IPS-NIHi7 (cell line): ENCODE measurements at regions not wholly inside any gene's neighbourhood (a gene's known extent, or its start where the extent isn't known, plus 50 kb on each side); places are given as distances from the start of the nearest gene placed in this dataset.
A peak's percentile ranks its signal among the peaks of the same experiment; 100 is the strongest.

Experiments used
- DNase-seq: peaks from one replicate; pipeline ENCODE4 v3.0.0; 2012; ENCODE audit warnings: mixed read lengths; ENCODE audit errors: extremely low spot score

DNA sequence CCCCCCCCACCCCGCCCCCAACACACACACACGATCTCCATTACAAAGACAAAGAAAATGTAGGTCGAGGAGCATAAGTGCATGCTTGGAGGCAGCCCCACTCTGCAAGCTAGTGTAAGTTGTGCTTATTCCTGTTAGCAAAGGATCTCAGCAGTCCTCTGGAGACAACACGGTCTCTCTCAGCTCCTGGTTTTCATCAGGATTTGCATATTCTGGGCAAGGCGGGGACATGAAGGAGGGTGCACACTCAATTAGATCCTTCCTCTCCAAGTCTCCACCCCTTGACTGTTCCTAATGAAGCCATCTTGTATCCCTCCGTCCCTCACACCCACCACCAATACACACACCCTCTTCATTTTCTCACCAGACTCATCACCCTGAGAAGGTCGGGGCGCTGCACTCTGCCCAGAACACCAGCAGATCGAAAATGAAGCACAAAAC, 63.8 kb downstream of the MRPL46 start:
- DNase-seq, result no peak

DNA sequence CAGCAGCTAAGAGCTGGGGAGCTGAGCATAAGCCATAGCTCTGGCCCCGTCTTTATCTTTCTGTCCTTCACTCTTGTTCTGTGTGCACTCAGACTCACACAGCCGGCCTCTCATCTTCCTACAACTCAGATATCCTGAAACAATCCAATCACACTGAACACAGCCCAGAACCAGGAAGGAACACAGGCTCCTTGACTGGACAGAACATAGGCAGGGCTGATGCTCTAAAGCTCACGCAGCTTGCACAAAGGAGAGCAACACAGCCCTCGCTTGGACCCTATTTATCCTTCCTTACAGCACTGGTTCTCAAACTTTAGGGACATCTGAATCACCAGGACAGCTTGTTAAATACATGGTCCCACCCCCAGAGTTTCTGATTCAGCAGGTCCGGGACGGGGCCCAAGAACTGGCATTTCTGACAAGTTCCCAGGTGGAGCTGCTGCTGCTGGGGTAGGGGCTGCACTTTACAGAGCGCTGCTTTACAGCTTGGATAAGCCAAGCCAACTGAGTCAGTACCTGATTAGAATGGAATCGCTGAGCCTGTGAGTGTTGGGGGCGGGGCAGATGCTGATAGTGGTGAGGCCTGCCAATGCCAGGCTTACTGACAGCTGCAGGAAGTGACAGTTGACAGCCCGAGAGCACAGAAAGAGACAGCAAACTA, 65.1 kb downstream of the MRPL46 start:
- DNase-seq, result peak; percentile 69

DNA sequence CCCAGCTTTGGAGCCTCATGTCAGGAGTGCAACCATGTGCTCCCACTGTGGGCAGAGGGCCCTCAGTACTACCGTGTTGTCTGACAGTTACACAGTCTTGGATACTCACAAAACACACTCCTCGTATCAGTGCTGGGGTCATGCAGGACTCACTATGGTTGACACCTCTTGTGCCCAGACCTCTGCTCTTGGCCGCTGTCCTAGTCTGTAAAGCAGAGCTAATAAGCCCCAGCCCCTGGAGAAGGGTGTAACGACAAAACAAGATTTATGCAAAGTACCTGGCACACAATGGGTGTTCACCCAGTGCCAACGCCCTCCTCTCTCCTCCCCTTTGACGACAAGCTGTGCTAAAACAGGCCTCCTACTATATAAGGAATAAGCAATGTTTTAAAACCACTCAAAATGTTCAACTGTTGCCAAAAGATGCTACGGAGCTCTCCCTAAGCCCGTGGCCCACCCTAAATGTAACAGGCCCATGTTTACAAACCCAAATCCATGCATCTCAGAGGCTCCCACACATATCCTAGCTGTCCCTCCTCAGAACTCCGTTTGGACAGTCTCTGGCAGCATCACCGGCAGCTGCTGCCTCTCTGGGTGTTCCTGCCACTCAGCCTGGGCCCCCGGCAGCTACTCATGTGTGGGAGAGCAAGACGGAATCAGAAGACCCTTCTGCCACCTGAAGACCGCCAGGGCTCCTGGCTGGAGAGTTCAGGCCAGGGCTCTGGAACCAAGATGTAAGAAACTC, 65.8 kb downstream of the MRPL46 start:
- DNase-seq, result no peak

DNA sequence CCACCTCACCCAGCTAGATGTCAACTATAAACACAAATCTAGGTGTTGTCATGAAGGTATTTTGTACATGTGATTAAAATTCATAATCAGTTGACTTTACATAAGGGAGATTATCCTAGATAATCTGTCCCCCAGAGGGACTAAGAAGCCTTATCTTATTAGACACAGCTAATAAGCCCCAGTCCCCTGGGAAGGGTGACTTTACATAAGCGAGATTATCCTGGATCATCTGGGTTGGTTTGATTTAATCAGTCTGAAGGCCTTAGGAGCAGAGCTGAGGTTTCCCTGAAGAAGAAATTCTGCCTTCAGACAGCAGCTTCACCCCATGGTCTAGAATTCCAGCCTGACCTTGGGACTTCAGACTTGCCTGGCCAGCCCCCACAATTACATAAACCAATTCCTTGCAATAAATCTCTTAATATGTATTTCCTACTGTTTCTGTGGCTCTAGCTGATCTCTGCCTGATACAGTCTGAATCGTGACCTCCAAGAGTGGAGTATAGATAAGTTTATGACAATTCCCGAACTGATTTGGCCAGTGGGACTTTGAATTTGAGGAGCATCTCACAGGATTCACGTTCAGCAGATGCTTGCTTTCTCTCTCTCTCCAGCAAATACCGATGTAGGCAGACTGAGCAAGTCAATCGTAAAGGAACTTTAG, 66.5 kb downstream of the MRPL46 start:
- no peak for DNase-seq

DNA sequence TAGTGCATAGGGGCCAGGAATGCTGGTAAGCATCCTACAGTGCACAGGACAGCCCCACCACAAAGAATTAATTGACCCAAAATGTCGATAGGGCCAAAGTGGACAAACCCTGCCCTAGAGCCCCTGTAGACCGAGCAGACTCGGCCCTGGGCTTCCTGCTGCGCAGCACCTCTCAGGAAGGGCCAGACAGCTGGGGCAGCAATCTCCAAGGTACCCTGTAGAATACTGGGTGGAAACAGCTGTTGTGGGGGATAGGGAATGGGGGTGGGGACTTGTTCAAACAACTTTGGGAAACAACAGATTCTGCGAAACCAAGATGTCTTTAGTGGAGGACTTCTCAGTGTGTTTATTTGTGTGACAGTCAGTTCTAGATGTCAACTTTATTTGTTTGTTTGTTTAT, 67.1 kb downstream of the MRPL46 start:
- DNase-seq, result no peak

DNA sequence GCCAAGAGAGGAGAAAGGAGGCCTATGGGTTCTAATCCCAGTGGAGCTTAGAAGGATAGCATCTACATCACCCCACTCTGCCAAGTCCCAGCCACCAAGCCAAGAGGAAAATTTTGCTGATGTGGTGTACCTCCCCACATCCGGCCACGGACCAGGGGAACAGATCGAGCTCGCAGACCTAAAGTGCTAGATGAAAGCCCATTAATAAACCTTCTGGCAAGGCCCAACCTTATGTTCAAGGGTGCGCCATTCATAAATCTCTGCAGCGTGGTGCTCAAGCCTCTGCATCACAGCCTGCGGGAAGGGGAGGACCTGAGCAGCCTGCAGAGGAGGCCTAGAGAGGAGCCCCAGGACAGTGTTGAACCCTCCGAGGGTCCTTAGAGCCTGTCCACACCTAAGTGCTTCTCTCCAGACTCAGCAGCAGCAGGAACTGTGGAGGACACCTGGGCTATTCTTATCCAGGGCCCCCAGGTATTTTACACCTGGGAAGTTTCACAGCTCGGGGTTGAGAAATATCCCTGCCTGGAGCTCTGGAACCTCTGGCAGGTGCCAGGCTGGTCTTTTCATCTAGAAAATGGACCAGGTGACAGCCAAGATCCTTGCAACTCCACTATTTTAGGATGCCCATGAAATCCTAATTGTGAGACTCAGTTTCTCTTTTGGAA, 68.0 kb downstream of the MRPL46 start:
- DNase-seq, result no peak

DNA sequence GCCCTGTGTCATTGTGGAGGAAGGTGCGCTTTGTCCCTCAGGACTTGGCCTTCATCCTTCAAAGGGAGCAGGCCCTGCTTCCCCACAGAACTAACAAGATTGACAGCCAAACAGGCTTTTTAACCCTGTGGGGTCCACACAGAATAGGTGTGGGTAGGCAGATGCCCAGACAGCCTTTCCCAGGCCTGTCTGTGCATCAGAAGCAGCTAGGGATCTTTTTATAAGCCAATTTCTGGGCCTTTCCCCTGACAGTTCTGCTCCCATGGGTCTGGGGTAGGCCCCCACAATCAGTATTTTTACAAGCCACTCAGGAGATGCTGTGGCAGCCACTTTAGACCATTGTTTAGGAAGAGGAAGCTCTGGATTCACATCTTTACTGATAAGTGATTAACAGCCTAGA, 69.2 kb downstream of the MRPL46 start:
- DNase-seq, result no peak

DNA sequence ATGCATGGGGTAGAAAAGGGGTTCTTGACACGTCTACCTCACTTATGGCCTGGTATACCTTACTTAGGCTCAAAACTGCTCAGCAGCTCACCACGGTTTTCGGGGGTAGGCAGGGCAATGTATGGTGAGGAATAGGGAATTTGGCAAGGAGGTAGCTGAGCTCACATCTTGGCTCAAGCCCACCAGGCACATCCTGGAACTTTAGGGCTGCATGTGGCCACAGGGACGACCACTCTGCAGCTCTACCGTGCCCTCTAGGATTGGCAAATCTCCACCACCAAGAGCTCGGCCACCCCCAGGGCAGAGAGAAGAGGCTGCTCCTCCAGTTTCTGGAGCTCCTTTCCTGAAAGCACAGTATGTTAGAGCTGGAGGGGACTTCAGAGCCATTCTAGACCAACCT, 69.7 kb downstream of the MRPL46 start:
- no peak for DNase-seq

DNA sequence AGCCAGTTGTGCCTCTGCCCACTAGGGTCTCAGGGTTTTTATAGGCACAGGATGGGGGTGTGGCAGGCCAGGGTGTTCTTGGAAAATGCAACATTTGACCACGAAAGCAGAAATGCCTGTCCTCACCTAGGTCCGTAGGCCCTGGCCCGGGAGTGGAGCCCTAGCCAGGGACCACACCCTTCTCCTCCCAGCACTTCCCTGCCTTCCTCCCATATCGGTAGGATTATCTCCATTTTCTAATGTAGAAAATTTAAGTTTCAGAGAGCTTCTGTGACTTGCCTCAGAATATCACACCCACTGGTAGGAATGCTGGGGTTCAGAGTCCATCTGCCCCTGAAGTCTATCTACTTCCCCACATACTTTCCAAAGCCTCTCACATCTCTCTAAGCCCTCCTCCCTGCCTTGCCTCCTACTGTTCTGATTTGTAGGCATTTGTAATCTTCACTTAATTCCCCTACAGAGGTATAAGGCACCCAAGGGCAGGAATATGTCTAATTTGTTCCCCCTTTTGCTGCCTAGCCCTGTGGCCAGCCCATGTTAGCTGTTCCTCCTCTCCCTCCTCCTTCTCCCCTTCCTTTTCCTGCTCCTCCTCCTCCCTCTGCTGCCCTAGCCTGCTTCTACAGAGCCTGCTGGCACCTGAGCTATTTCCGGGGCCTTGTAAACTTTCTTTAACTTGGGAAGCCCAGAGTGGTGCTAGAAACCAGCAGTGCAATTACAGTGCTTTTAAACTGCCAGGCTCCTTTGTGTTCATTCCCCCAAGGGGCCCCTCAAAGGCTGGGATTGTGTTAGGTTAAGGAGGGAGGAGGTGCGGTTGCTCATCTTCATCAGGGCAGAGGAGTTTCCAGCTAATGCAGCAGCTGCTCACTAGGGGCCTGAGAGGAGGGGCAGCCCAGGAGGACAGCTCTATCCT, 71.1 kb downstream of the MRPL46 start:
- DNase-seq, result no peak

DNA sequence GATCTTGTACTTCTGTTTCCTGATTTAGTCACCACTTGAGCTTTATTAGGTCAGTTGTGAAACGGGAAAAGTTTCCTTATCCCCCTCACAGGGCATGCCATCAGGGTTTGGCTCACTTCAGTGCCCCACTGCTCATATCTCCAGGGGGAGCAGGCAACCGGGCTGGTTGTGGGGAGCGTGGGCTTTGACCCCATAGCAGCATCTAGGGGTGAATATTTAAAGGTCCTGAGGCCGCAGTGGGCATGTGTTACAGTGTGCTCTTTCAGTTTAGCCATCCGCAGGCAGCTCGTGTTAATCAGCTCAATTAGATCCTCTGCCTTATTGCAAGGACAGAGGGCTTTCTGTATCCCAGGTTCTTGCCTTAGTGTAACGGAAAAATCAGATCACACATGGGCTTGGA, 71.9 kb downstream of the MRPL46 start:
- no peak for DNase-seq

DNA sequence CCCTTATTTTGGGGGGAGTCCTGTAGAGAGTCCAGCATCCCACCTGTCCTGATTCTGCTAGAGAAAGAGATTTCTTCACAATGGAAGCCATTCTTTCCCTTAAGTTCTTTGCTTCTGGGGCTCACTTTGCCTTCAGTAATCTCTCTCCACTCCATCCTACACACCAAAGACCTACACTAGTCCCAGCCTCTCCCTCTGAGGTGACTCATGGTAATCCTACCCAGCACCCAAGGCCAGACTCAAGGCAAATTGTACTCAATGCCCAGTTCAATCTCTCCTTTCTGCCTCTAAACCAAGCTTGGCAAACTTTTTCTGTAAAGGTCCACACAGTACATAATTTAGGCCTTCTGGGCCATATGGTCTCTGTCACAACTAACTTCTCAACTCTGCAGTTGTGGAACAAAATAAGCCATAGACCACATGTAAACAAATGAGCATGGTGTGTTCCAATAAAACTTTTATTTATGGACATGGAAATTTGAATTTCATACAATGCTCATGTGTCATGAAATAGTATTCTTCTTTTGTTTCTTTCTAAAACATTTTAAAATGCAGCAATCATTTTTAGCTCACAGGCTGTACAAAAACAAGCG, 72.5 kb downstream of the MRPL46 start:
- no peak for DNase-seq

DNA sequence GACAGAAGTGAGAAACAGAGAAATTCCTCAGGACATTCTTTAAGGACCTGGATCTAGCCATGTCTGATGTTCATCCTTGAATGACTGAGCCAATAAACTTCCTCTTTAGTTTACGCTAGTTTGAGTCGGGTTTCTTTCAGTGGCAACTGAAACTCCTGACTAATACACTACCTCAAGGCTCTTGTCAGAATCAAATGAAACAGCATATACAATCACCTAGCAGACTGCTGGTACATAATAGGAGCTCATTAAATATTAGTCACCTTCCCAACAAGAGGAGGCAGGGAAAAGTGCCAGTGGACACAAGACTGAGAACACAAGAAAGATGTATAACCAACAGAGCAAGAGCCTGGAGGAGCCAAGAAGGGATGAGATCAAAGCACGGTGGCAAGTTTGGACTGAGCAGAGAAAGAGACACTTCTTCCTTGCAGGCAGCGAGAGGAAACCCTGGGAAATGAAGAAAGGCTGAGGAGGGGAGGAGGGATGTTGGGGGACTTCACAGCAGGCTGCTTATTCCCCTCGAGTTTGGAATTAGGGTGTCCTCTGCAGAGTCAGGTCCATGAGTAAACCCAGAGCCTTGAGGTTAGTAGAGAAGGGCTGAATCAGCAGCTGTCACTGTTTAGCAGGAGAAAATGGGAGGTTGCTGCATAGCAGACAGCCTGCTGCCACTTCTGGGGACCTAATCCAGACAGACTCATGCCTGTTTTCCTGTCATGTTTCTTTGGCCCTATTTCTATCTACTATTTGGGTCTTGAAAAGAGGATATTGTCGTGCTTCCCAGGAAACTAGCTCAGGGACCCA, 73.3 kb downstream of the MRPL46 start:
- no peak for DNase-seq

DNA sequence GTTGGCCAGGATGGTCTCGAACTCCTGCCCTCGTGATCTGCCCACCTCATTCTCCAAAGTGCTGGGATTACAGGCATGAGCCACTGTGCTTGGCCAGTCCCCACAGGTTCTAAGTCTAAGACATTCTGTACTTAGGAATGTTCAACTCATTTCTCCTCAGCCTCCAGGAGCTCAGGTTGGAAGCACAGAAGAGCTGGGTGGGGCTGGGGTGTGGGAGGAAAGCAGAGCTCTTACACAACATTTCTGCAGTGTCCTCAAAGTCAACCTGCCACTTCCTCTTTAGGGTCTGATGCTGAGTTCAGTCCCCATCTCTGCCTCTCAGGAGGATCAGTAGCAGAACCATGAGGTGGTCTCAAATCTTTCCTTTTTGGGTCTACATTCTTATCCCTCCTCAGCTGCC, 75.5 kb downstream of the MRPL46 start:
- no peak for DNase-seq

DNA sequence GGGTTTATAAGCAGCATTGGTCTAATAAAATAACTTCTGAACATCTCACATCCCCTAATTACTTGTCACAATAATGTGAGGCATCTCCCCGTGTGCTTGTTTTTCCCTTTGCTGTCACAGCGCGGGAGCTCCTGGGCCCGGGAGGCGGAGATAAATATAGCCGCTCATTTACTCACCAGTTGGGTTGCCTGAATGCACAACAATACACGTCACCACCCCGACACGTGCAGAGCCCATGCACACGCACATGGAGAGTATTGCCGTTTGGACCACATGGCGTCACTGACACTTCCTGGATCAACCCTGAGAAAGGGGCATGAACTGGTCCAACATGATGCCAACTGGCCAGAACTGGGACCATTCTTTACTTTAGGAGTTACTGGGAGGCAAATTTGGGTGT, 76.2 kb downstream of the MRPL46 start:
- DNase-seq, result no peak

DNA sequence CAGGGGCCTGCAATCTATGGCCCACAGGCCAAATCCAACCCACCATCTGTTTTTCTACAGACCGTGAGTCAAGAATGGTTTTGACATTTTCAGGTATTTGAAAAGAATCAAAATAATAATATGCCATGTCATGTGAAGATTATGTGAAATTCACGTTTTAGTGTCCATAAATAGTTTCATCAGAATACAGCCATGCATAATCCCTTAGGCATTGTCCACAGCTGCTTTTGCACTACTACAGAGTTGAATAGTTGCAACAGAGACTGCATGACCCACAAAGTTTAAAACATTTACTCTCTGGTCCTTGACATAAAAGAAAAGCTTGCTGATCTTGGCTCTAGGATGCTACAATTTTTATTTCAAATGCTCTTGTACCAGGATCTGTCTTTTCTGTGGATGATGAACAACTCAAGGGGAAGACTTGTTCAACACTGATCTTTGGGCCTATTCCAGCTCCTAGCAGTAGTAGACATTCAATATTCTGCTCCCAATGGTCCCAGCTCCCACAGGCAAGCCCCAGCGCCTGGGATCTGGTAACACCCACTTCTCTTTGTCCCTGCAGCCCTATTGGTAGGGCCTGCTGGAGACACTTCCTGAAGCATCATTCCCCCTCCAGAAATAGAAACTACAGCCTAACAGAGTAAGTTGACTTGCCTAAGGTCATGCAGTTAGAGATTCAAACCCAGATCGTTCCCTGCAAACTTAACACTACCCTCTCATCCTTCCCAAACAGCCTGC, 76.9 kb downstream of the MRPL46 start:
- DNase-seq, result no peak

DNA sequence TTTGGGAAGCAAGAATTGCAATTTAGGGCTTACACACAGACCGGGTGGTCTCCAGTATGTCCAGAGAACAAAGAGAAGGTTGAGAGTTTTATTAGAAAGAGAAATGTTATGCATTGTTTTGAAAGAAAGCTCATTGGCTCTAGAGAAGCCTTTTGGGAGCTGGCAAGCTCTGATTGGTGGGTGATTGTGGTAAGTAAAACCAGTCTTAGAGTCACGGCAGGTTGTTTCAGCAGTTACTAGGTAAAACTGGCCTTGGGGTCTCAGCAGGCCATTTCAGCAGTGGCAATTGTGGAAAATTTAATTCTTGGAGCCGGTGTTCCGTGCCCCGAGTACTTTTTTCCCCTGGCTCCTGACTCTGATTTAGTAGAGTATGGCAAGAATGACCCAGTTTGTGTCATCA, 78.1 kb downstream of the MRPL46 start:
- no peak for DNase-seq

DNA sequence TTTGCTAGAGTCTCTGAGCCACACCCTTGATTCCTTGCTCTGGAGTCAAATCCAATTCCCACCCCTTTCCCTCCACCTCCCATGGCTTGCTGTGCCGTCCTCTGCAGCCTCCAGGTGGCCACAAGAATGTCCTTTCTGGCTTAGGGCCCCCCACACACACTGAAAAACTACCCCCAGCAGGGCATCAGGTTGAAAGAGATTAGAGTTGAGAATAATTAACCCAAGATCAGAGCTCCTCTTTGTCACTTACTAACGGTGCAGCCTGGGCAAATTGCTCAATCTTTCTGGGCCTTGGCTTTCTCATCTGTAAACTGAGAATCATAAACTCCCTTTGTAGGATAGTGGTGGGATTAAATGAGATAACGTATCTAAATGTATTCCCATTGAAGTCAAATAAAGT, 78.5 kb downstream of the MRPL46 start:
- DNase-seq, result peak; percentile 30

DNA sequence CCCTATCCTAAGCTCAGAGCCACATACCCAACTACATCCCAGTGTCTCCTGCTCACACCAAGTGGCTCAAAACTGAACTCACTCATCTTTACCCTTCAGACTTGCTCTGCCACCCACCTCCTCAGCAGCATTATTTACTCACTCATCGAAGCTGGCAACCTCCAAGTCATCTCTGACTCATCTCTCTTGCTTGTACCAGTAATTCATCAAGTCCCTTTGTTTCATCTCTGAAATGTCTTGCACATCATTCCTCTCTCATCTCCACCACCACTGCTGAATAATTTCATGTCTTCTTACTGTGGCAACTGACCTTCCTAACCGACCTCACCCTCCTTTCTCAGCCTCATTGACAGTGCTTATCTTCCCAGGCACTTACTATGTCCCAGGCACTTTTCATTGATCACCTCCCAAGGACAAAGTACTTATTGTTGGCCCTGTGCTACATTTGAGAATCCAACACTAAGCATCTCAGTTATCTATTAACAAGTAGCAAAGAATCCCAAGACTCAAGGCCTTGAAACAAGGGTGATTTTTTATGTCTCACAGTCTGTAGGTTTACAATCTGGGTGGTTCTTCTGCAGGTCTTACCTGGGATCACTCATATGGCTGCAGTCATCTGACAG, 82.0 kb downstream of the MRPL46 start:
- no peak for DNase-seq

DNA sequence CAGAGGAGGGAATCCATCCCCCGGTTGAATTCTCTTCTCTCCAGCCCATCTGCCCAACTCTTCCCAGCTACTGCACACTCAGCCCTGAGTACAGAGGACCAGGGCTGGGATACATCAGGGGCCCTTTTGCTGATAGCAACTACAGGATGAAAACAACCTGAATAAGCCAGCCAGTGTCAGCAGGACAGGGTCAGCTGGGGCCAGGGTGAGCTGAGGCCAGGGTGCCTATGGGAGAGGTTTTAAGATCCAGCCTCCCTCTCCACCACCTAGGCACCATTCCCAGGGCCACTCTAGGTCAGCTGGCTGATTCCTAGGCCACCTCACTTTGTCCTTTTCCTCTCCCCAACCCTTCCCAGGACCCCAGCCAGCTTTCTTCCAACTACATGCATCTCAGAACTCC, 83.8 kb downstream of the MRPL46 start:
- DNase-seq, result no peak
